Esophagus muscularis mucosa (tissue), 4 donors: ENCODE measurements at regions not wholly inside any gene's neighbourhood (a gene's known extent, or its start where the extent isn't known, plus 50 kb on each side); places are given as distances from the start of the nearest gene placed in this dataset.

ENCODE experiments used
- DNase-seq: peaks from one replicate; pipeline ENCODE4 v3.0.0-alpha.2; 2017; ENCODE audit errors: extremely low spot score
- H3K27ac ChIP-seq, 4 donors: fragments of 200-600 bp; sonication (generic); replicated peaks in 1 of 4; 1 replicate in 3 of 4; 2 replicates in 1 of 4; pipeline ENCODE4 v1.5.1; 2016 to 2019; ENCODE audit warnings: mild to moderate bottlenecking in 1 of 4
- H3K27me3 ChIP-seq, 4 donors: fragments of 200-600 bp; sonication (generic); one replicate each; pipeline versions ENCODE4 v1.5.1 to v1.6.0; 2016 to 2019
- H3K36me3 ChIP-seq, 4 donors: fragments of 200-600 bp; sonication (generic); one replicate each; pipeline ENCODE4 v1.5.1; 2016 to 2019
- H3K4me1 ChIP-seq, 4 donors: fragments of 200-600 bp; sonication (generic); one replicate each; pipeline ENCODE4 v1.5.1; 2016 to 2019
- H3K4me3 ChIP-seq, 4 donors: fragments of 200-600 bp; sonication (generic); 1 replicate in 2 of 4; 2 replicates in 2 of 4; pipeline ENCODE4 v1.5.1; 2016 to 2019; ENCODE audit warnings: mild to moderate bottlenecking in 4 of 4, moderate library complexity in 1 of 4
- H3K9me3 ChIP-seq, 4 donors: fragments of 200-600 bp; sonication (generic); 1 replicate in 3 of 4; 2 replicates in 1 of 4; pipeline ENCODE4 v1.5.1; 2016 to 2019
- EP300 ChIP-seq: sonication (generic); formaldehyde crosslinking; IDR thresholded peaks from one replicate; pipeline ENCODE4 v1.6.1; 2017; ENCODE audit warnings: antibody characterized with exemption
- POLR2A ChIP-seq: fragments of 450-650 bp; IDR thresholded peaks from one replicate; pipeline ENCODE4 v1.6.1; 2017; ENCODE audit warnings: antibody characterized with exemption, moderate library complexity, mild to moderate bottlenecking, low read depth
- POLR2AphosphoS5 ChIP-seq, 2 donors: sonication (generic); formaldehyde crosslinking; IDR thresholded peaks; one replicate each; pipeline ENCODE4 v1.6.1; 2017; ENCODE audit warnings: antibody characterized with exemption in 2 of 2
- WGBS: methylation state at CpG from one replicate; pipeline ENCODE4 v1.1.5; 2018; 5-methylcytosine and 5-hydroxymethylcytosine counted together
- intact Hi-C: fragments of 100-400 bp; cut with DNase I; formaldehyde crosslinking; loops from one replicate; pipeline ENCODE4 v1.15.1; 2023
- TF ChIP-seq, protein P1 (sequence below), 3 experiments: fragments of 200-600 bp in 2 of 3; fragments of 450-650 bp in 1 of 3; sonication (generic) in 2 of 3; IDR thresholded peaks; one replicate each; pipeline ENCODE4 v1.5.1; 2017 to 2019; ENCODE audit warnings: antibody characterized with exemption in 3 of 3, mild to moderate bottlenecking in 2 of 3, moderate library complexity in 1 of 3

- H3K27ac ChIP-seq = no peak overlapping the region
- no peaks in the 10 kb centered on the region for H3K27me3 ChIP-seq
- H3K36me3 ChIP-seq = no peaks in the 10 kb centered on the region
- DNase-seq = no peak
- TF ChIP-seq, protein P1, sequence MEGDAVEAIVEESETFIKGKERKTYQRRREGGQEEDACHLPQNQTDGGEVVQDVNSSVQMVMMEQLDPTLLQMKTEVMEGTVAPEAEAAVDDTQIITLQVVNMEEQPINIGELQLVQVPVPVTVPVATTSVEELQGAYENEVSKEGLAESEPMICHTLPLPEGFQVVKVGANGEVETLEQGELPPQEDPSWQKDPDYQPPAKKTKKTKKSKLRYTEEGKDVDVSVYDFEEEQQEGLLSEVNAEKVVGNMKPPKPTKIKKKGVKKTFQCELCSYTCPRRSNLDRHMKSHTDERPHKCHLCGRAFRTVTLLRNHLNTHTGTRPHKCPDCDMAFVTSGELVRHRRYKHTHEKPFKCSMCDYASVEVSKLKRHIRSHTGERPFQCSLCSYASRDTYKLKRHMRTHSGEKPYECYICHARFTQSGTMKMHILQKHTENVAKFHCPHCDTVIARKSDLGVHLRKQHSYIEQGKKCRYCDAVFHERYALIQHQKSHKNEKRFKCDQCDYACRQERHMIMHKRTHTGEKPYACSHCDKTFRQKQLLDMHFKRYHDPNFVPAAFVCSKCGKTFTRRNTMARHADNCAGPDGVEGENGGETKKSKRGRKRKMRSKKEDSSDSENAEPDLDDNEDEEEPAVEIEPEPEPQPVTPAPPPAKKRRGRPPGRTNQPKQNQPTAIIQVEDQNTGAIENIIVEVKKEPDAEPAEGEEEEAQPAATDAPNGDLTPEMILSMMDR (IDR thresholded peaks at IDR 0.05) = no peak
- TF ChIP-seq POLR2A (no peak), POLR2AphosphoS5 (IDR thresholded peaks at IDR 0.05) (no peak), EP300 (no peak)
- 91% methylated on average over 9 of the region's 9 CpGs for WGBS
- intact Hi-C loops = no loop called here
- H3K4me3 ChIP-seq = no peak overlapping the region
- H3K9me3 ChIP-seq = no peaks in the 10 kb centered on the region
- peaks cover 28 to 35% (median 32%) of the 10 kb centered on the region in 4 donors for H3K4me1 ChIP-seq
Observed at GRCh38 chr7:47046949-47047348, 535.0 kb downstream of the TNS3 start.

DNA sequence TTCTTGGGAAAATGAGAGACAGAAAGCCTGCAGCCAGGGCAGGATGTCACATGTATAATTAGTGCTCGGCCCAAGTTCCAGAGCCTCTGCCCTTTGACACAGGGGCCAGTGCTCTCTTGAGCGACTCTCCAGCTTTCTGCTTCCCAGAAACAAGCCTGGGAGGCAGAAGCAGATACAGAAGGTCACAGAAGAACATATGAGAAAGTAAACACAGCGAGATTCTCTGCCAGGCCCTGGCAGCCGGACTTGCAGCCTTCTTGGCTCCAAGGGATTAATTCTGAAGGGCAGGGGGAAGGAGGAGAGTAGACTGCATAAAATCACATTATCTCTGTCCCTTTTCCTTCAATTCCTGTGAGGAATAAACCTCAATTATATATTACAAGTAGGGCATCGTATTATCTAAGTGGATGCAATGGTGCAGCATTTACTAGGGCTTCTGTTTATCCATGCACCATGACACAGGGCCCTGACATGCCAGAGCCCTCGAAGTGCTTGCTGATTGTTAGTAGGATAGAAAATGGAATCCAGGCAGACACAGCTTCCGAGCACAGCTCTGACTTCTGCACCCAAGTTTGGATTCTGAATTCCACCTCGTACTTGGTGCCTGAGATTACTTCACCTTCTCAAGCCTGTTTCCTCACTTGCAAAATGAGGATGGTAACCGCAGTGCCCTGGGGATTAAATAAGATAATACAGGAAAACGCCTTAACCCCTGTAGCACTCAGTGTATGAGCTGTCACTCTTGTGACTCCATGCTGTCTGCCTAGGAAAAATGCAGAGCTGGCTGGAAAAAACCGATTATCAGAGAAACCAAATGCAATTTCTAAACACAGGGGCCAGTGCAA is 536.5 kb downstream of the TNS3 start:
- no peak for DNase-seq
- Histone ChIP-seq H3K27ac (peak overlapping the region; percentile 52 to 65 (median 60)), H3K27me3 (no peaks in the 10 kb centered on the region), H3K9me3 (no peaks in the 10 kb centered on the region), H3K4me1 (peaks cover 37 to 42% (median 40%) of the 10 kb centered on the region in 4 donors), H3K4me3 (no peak overlapping the region), H3K36me3 (no peaks in the 10 kb centered on the region)
- WGBS = 26% methylated on average over 11 of the region's 11 CpGs
- intact Hi-C loops = no loop called here
- TF ChIP-seq POLR2A (no peak), EP300 (no peak), POLR2AphosphoS5 (IDR thresholded peaks at IDR 0.05) (peak in 1 of 2 donors; percentile 18)

DNA sequence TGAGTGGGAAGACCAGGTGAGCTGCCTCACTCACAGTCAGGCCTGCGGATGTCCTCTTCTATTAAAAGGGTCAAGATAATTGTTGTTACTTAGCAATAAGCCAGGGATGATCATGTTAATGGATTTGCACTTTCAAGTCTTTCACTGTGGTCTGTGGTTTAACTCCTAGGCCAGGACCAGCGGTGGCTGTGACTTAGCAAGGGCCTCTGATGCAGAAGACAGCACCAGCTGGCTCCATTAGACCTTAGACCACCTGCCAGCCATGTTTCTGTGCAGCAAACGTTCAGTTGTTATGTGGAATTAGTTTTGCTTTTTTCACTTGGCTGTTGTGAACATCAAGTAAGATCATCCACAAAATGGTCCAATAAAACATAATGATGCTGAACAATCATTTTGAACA is 537.3 kb downstream of the TNS3 start:
- 62% methylated on average over 3 of the region's 3 CpGs for WGBS
- DNase-seq = peak; percentile 82
- Histone ChIP-seq H3K9me3 (no peaks in the 10 kb centered on the region), H3K27me3 (no peaks in the 10 kb centered on the region), H3K4me3 (no peak overlapping the region), H3K27ac (peak overlapping the region in 3 of 4 donors; percentile 52 to 65 (median 60)), H3K4me1 (peaks cover 44 to 50% (median 48%) of the 10 kb centered on the region in 4 donors), H3K36me3 (no peaks in the 10 kb centered on the region)
- intact Hi-C loops = no loop called here
- TF ChIP-seq POLR2AphosphoS5 (IDR thresholded peaks at IDR 0.05) = no peak
- TF ChIP-seq, protein P1 (IDR thresholded peaks at IDR 0.05) = no peak
- TF ChIP-seq EP300 = no peak
- no peak for TF ChIP-seq POLR2A

GRCh38 chr7:47043304-47043703 is 538.6 kb downstream of the TNS3 start:
- H3K27ac ChIP-seq = no peak overlapping the region
- H3K4me1 ChIP-seq = peaks cover 56 to 62% (median 61%) of the 10 kb centered on the region in 4 donors
- DNase-seq = peak; percentile 12
- WGBS = 52% methylated on average over 2 of the region's 2 CpGs
- TF ChIP-seq EP300 (no peak), POLR2AphosphoS5 (IDR thresholded peaks at IDR 0.05) (no peak), POLR2A (no peak)
- TF ChIP-seq, protein P1 (IDR thresholded peaks at IDR 0.05) = no peak
- H3K9me3 ChIP-seq = no peaks in the 10 kb centered on the region
- H3K4me3 ChIP-seq = no peak overlapping the region
- H3K36me3 ChIP-seq = no peaks in the 10 kb centered on the region
- H3K27me3 ChIP-seq = no peaks in the 10 kb centered on the region
- intact Hi-C loops = no loop called here

- DNase-seq = peak; percentile 62
- H3K4me1 ChIP-seq = peaks cover 58 to 62% (median 61%) of the 10 kb centered on the region in 4 donors
- H3K27ac ChIP-seq = no peak overlapping the region
- H3K4me3 ChIP-seq = no peak overlapping the region
- TF ChIP-seq POLR2AphosphoS5 (IDR thresholded peaks at IDR 0.05) (no peak), EP300 (no peak), POLR2A (no peak)
- TF ChIP-seq, protein P1 (IDR thresholded peaks at IDR 0.05) = no peak
- no peaks in the 10 kb centered on the region for H3K36me3 ChIP-seq
- intact Hi-C loops = no loop called here
- H3K27me3 ChIP-seq = no peaks in the 10 kb centered on the region
- 95% methylated on average over 3 of the region's 3 CpGs for whole genome bisulfite sequencing
- H3K9me3 ChIP-seq = no peaks in the 10 kb centered on the region
Observed at GRCh38 chr7:47042669-47043068, 539.2 kb downstream of the TNS3 start.
